DND-41 (cell line): ENCODE measurements at regions not wholly inside any gene's neighbourhood (a gene's known extent, or its start where the extent isn't known, plus 50 kb on each side); places are given as distances from the start of the nearest gene placed in this dataset.

ENCODE experiments used
- EZH2 ChIP-seq: IDR thresholded peaks from 3 replicates; pipeline ENCODE4 v1.6.1; 2012; ENCODE audit warnings: borderline replicate concordance, low read depth, mild to moderate bottlenecking, moderate library complexity, low read length, inconsistent platforms; ENCODE audit not compliant: severe bottlenecking
- TF ChIP-seq, protein P1 (sequence below): IDR thresholded peaks from 2 replicates; pipeline ENCODE4 v1.5.1; 2012; ENCODE audit warnings: borderline replicate concordance, low read length, moderate library complexity, mild to moderate bottlenecking; ENCODE audit not compliant: poor library complexity, severe bottlenecking; ENCODE audit errors: extremely low read depth

DNA sequence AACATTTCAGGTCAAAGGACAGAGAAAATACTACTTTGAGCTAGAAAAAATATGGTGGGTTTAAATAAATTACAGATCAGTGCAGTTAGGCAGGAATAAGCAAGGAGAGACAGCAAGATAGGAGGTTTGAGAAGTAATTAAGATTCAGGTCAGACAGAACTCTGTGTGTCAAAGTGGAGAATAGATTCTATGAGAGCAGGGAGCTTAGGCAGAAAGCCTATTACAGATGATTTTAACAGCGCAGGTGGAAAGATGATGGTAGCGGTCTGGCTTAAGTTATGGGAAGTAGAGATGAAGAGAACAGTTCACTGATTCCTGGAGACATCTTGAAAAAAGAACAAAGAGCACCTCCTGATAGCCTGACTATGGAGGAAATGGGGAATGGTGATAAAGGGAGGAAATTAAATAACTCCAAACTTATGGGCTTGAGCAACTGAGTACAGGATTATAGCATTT, 106.0 kb downstream of the APIP start:
- TF ChIP-seq, protein P1, sequence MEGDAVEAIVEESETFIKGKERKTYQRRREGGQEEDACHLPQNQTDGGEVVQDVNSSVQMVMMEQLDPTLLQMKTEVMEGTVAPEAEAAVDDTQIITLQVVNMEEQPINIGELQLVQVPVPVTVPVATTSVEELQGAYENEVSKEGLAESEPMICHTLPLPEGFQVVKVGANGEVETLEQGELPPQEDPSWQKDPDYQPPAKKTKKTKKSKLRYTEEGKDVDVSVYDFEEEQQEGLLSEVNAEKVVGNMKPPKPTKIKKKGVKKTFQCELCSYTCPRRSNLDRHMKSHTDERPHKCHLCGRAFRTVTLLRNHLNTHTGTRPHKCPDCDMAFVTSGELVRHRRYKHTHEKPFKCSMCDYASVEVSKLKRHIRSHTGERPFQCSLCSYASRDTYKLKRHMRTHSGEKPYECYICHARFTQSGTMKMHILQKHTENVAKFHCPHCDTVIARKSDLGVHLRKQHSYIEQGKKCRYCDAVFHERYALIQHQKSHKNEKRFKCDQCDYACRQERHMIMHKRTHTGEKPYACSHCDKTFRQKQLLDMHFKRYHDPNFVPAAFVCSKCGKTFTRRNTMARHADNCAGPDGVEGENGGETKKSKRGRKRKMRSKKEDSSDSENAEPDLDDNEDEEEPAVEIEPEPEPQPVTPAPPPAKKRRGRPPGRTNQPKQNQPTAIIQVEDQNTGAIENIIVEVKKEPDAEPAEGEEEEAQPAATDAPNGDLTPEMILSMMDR: no peak
- no peak for TF ChIP-seq EZH2
